ENCODE measurements at regions not wholly inside any gene's neighbourhood (a gene's known extent, or its start where the extent isn't known, plus 50 kb on each side); places are given as distances from the start of the nearest gene placed in this dataset.
A peak's percentile ranks its signal among the peaks of the same experiment; 100 is the strongest.
"Not testable (repeated sequence)": the region's sequence is repeated elsewhere in the genome, so short reads cannot be mapped to it uniquely, and the experiment has no call there.

DNA sequence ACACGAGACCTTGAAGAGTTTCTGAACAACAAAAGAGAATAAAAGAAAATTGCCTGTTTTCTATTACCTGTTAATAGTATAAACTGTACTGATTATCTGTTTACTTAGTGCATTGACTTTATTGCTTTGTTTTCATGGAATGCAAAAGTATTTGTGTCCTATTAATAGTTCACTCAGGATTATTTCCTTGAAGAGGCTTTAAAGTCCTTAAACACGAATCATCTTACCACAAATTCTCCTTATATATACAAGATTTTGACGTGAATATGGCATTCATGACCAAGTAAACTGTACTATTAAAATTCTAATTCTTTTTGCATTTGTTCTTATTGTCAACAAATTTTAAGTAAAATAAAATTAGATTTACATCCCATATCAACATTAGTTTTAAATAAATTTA is 513.0 kb downstream of the NTRK3 start:
- TF ChIP-seq CTCF (IDR thresholded peaks at IDR 0.05; ENCODE audit: insufficient read depth, low read length) = no peak
- no peak overlapping the region for H3K4me3 ChIP-seq (ENCODE audit: low read depth, low read length)
- peak; percentile 67 for DNase-seq (ENCODE audit: low read depth)

DNA sequence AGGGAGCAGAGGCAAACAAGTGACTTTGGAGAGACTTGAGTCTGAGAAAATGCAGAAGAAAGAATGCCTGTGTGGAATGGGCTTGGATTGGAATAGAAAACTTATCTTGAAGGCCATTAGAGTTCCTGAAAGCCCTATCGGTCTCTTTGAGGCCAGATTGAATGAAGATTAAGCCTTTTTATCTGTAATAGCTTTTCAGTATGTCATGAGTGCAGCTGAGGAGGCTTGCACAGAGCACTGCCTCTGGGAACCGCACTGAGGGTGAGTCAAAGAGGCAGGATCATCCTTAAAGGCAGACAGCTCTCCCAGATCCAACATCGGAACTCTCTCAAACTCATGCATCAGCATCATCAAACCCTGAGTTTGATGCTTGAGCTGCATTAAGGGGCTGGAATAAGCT is 515.2 kb downstream of the NTRK3 start:
- H3K4me3 ChIP-seq (ENCODE audit: low read depth, low read length) = no peak overlapping the region
- TF ChIP-seq CTCF (IDR thresholded peaks at IDR 0.05; ENCODE audit: insufficient read depth, low read length) = no peak
- no peak for DNase-seq (ENCODE audit: low read depth)

- no peak overlapping the region for H3K4me3 ChIP-seq (ENCODE audit: low read depth, low read length)
- no peak for DNase-seq (ENCODE audit: low read depth)
- TF ChIP-seq CTCF (IDR thresholded peaks at IDR 0.05; ENCODE audit: insufficient read depth, low read length) = no peak
Observed at GRCh38 chr15:87740655-87741344, 515.7 kb downstream of the NTRK3 start.

- DNase-seq (ENCODE audit: low read depth) = no peak
- no peak overlapping the region for H3K4me3 ChIP-seq (ENCODE audit: low read depth, low read length)
- TF ChIP-seq CTCF (IDR thresholded peaks at IDR 0.05; ENCODE audit: insufficient read depth, low read length) = no peak
Observed at GRCh38 chr15:87739866-87740265, 516.7 kb downstream of the NTRK3 start.

DNA sequence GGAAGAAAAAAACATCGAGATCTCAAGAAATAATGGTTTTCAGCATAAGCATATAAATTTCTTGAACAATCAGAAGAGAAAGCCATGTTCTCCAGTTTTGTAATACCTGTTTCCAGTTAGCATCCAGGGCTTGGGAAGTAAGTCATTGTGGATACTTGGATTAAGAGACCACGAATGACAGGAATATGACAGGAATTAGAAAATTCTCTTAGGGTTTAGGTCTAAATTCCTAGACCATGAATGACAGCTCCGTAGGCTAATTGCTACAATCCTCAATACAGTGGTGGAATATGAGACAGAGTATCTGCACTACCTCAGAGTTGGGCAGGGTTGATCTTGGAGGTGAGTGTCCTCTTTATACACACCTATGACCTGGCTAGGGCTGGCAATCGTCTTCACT is 517.5 kb downstream of the NTRK3 start:
- DNase-seq (ENCODE audit: low read depth) = no peak
- no peak for TF ChIP-seq CTCF (IDR thresholded peaks at IDR 0.05; ENCODE audit: insufficient read depth, low read length)

DNA sequence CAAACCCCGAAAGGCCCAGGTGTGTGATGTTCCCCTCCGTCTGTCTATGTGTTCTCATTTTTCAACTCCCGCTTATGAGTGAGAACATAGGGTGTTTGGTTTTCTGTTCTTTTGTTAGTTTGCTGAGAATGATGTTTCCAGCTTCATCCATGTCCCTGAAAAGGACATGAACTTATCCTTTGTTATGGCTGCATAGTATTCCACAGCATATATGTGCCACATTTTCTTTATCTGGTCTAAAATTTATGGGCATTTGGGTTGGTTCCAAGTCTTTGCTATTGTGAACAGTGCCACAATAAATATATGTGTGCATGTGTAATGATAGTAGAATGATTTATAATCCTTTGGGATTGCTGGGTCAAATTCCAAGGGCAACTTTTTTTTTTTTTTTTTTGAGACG is 519.1 kb downstream of the NTRK3 start:
- not testable (repeated sequence) for H3K4me3 ChIP-seq (ENCODE audit: low read depth, low read length); DNase-seq (ENCODE audit: low read depth)

More for the DNA sequence above, 517.5 kb downstream of the NTRK3 start:
- H3K4me3 ChIP-seq (ENCODE audit: low read depth, low read length) = no peak overlapping the region

GRCh38 chr15:87736891-87737389 is 519.6 kb downstream of the NTRK3 start:
- no peak for DNase-seq (ENCODE audit: low read depth)
- H3K4me3 ChIP-seq (ENCODE audit: low read depth, low read length) = no peak overlapping the region

More at GRCh38 chr15:87736891-87737389, 519.6 kb downstream of the NTRK3 start:
- no peak for TF ChIP-seq CTCF (IDR thresholded peaks at IDR 0.05; ENCODE audit: insufficient read depth, low read length)

All from fibroblast of the aortic adventitia (primary cell).